ENCODE measurements at regions not wholly inside any gene's neighbourhood (a gene's known extent, or its start where the extent isn't known, plus 50 kb on each side); places are given as distances from the start of the nearest gene placed in this dataset.
"Not testable (repeated sequence)": the region's sequence is repeated elsewhere in the genome, so short reads cannot be mapped to it uniquely, and the experiment has no call there.

DNA sequence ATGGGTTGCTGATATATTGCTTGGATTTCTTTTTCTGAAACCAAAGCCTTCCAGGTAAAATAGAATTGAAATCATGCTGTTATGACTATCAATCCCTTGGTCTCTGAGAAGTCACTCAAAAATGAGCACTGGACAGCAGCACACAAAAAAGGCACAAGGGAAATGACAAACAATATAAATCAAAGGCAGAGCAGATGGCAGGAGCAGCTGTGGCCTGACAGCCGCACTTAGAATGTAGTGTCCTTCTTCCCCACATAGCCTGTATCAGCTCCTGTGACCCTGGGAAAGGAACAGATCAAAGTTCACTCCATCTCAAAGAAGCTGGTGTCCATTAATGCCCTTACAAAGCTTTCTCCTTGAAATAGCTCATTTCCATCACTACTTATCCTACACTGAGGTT, 326.7 kb downstream of the SUCLG1 start:
- Histone ChIP-seq H3K9me3 (no peaks in the 10 kb centered on the region), H3K36me3 (no peaks in the 10 kb centered on the region), H3K4me1 (no peaks in the 10 kb centered on the region), H3K27ac (no peak overlapping the region), H3K4me3 (no peak overlapping the region), H3K27me3 (no peaks in the 10 kb centered on the region)
- TF ChIP-seq CTCF (IDR thresholded peaks at IDR 0.05) (no peak), POLR2AphosphoS5 (IDR thresholded peaks at IDR 0.05) (no peak), EP300 (IDR thresholded peaks at IDR 0.05) (no peak), POLR2A (IDR thresholded peaks at IDR 0.05) (no peak)
- no peak for DNase-seq
- no peak for ATAC-seq (ENCODE audit: low FRiP score in 2 of 2)
- WGBS, 2 donors: 44 to 56% methylated on average over 1 of the region's 1 CpG

DNA sequence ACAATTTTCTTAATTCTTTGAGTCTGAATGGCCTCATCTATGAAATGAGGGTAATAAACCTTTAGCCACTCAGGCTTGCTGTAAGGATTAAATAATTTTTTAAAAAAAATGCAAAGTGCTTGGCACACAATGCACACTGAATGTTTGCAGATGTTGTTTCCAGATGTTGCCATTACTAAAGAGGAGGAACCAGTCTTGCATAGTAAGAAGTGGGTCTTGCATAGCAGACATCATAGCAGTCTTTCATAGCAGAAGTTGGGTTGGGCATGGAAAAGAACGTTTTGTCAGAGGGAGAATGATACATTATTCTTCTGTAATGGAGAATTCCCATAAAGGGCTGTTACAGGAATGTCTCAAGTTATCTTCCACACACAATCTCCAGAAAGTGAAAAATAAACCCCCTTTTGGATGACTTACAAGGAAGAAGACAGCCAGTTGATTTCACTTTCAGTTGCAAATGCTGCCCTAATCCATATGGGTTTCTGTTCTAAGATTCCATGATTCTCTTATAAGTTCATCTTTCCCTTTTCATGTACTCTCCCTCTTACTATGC, 327.7 kb downstream of the SUCLG1 start:
- DNase-seq: no peak
- Histone ChIP-seq H3K27ac (no peak overlapping the region), H3K36me3 (no peaks in the 10 kb centered on the region), H3K9me3 (no peaks in the 10 kb centered on the region), H3K4me3 (no peak overlapping the region), H3K4me1 (no peaks in the 10 kb centered on the region), H3K27me3 (no peaks in the 10 kb centered on the region)
- WGBS, 2 donors: 48 to 55% methylated on average over 1 of the region's 1 CpG
- TF ChIP-seq POLR2A (IDR thresholded peaks at IDR 0.05) (no peak), POLR2AphosphoS5 (IDR thresholded peaks at IDR 0.05) (no peak), EP300 (IDR thresholded peaks at IDR 0.05) (no peak), CTCF (IDR thresholded peaks at IDR 0.05) (no peak)
- no peak for ATAC-seq (ENCODE audit: low FRiP score in 2 of 2)

DNA sequence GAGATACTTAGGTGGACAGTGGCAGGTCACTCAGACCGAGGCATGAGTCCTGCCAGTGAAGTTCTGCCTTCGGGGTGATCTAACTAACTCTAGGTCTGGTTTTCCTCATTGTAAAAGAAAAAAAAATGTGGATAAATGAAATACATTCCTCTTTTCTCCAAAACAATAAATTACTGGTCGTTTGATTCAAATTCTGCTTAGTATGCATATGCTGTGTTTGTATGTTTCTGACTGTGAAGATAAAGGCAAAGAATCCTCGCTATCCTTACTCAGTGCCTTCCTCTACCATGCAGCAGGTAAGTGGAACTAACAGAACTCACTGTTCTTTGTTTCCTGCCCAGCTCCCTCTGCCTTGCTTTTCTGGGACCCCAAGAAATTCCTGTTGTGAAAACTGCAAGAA, 330.1 kb downstream of the SUCLG1 start:
- 77 to 80% methylated on average over 4 of the region's 4 CpGs for WGBS, 2 donors
- no peak for DNase-seq
- Histone ChIP-seq H3K4me1 (no peaks in the 10 kb centered on the region), H3K4me3 (no peak overlapping the region), H3K9me3 (no peaks in the 10 kb centered on the region), H3K27me3 (no peaks in the 10 kb centered on the region), H3K36me3 (no peaks in the 10 kb centered on the region), H3K27ac (no peak overlapping the region)
- no peak for ATAC-seq (ENCODE audit: low FRiP score in 2 of 2)
- TF ChIP-seq POLR2A (IDR thresholded peaks at IDR 0.05) (no peak), CTCF (IDR thresholded peaks at IDR 0.05) (no peak), POLR2AphosphoS5 (IDR thresholded peaks at IDR 0.05) (no peak), EP300 (IDR thresholded peaks at IDR 0.05) (no peak)

DNA sequence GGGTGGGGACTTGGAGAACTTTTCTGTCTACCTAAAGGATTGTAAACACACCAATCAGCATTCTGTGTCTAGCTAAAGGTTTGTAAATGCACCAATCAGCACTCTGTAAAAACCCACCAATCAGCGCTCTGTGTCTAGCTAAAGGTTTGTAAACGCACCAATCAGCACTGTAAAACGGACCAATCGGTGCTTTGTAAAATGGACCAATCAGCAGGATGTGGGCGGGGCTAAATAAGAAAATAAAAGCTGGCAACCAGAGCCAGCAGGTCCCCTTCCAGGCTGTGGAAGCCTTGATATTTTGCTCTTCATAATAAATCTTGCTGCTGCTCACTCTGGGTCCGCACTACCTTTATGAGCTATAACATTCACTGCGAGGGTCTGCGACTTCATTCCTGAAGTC, 331.3 kb downstream of the SUCLG1 start:
- H3K27me3 ChIP-seq; ATAC-seq (ENCODE audit: low FRiP score in 2 of 2); H3K4me3 ChIP-seq; H3K4me1 ChIP-seq; DNase-seq; H3K36me3 ChIP-seq; H3K9me3 ChIP-seq; H3K27ac ChIP-seq: not testable (repeated sequence)
- 82 to 87% methylated on average over 8 of the region's 8 CpGs for WGBS, 2 donors

DNA sequence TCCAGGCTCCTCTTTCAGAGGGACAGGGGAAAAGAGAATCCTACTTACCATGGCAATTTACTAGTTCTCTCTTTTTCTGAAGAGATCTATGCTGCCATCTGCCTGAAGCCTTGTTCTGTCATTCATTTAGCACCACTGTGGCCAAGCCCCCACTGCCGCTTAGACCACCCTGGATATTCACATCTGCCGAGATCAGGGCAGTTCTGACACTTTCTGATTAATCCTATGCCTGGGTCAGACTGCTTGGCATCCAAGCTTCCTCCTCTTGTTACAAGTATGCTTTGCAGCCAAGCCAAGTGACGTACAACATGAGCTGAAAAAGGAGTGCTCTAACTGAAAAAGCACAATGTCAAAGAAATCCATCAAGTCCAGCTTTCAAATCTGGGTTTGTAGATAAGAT, 332.6 kb downstream of the SUCLG1 start:
- TF ChIP-seq CTCF (IDR thresholded peaks at IDR 0.05): no peak
- TF ChIP-seq EP300 (IDR thresholded peaks at IDR 0.05): no peak
- TF ChIP-seq POLR2AphosphoS5 (IDR thresholded peaks at IDR 0.05): no peak
- TF ChIP-seq POLR2A (IDR thresholded peaks at IDR 0.05): no peak
- no peak overlapping the region for H3K4me3 ChIP-seq
- H3K36me3 ChIP-seq: no peaks in the 10 kb centered on the region
- H3K9me3 ChIP-seq: no peaks in the 10 kb centered on the region
- H3K4me1 ChIP-seq: no peaks in the 10 kb centered on the region
- DNase-seq (no peak), ATAC-seq (ENCODE audit: low FRiP score in 2 of 2) (no peak)
- H3K27ac ChIP-seq: no peak overlapping the region
- WGBS, 2 donors: 32 to 45% methylated on average over 3 of the region's 3 CpGs
- H3K27me3 ChIP-seq: no peaks in the 10 kb centered on the region

Measured in upper lobe of left lung (tissue), 6 donors.